ENCODE measurements at regions not wholly inside any gene's neighbourhood (a gene's known extent, or its start where the extent isn't known, plus 50 kb on each side); places are given as distances from the start of the nearest gene placed in this dataset.

GRCh38 chr2:150903461-150903860 is 358.2 kb downstream of the RBM43 start:
- Mint-ChIP-seq H3K4me1 (no peaks in the 10 kb centered on the region), H3K27me3 (peaks cover 3 to 9% of the 10 kb centered on the region in 2 donors), H3K27ac (no peak overlapping the region), H3K4me3 (no peak overlapping the region), H3K9me3 (peaks cover 0 to 8% (median 5%) of the 10 kb centered on the region in 3 donors), H3K36me3 (no peaks in the 10 kb centered on the region)
- H3K9me3 ChIP-seq = no peaks in the 10 kb centered on the region
- DNase-seq = no peak
- no peak for ATAC-seq (replicated peaks in 1 of 4)
- CTCF ChIA-PET = no interaction called here
- H3K36me3 ChIP-seq (ENCODE audit: control insufficient read depth in 2 of 2, extremely low read depth in 1 of 2, insufficient read depth in 1 of 2, low read length in 1 of 2) = no peaks in the 10 kb centered on the region
- H3K4me1 ChIP-seq (ENCODE audit: control insufficient read depth in 1 of 2, extremely low read depth in 1 of 2, insufficient read depth in 2 of 2, low read length in 2 of 2) = no peaks in the 10 kb centered on the region
- POLR2A ChIA-PET = no interaction called here
- no peak overlapping the region for H3K4me3 ChIP-seq (ENCODE audit: control insufficient read depth in 1 of 2, extremely low read depth in 1 of 2, low read length in 1 of 2)
- H3K27ac ChIP-seq (ENCODE audit: low read length) = no peak overlapping the region
- no CpG with 5 or more reads among the region's 3 CpGs for WGBS (ENCODE audit: insufficient coverage)
- no peaks in the 10 kb centered on the region for H3K27me3 ChIP-seq (replicated peaks in 1 of 2; ENCODE audit: control insufficient read depth in 2 of 2, extremely low read depth in 1 of 2, insufficient read depth in 2 of 2, low read length in 1 of 2)

- H3K27ac ChIP-seq (ENCODE audit: low read length) = no peak overlapping the region
- H3K36me3 ChIP-seq (ENCODE audit: control insufficient read depth in 2 of 2, extremely low read depth in 1 of 2, insufficient read depth in 1 of 2, low read length in 1 of 2) = no peaks in the 10 kb centered on the region
- Mint-ChIP-seq H3K27ac (no peak overlapping the region), H3K4me3 (no peak overlapping the region), H3K4me1 (no peaks in the 10 kb centered on the region), H3K27me3 (peaks cover 3 to 9% of the 10 kb centered on the region in 2 donors), H3K9me3 (peaks cover 0 to 8% (median 5%) of the 10 kb centered on the region in 3 donors), H3K36me3 (no peaks in the 10 kb centered on the region)
- no peaks in the 10 kb centered on the region for H3K4me1 ChIP-seq (ENCODE audit: control insufficient read depth in 1 of 2, extremely low read depth in 1 of 2, insufficient read depth in 2 of 2, low read length in 2 of 2)
- ChIA-PET POLR2A (no interaction called here), CTCF (no interaction called here)
- no peak for DNase-seq
- H3K9me3 ChIP-seq = no peaks in the 10 kb centered on the region
- no peak overlapping the region for H3K4me3 ChIP-seq (ENCODE audit: control insufficient read depth in 1 of 2, extremely low read depth in 1 of 2, low read length in 1 of 2)
- H3K27me3 ChIP-seq (replicated peaks in 1 of 2; ENCODE audit: control insufficient read depth in 2 of 2, extremely low read depth in 1 of 2, insufficient read depth in 2 of 2, low read length in 1 of 2) = no peaks in the 10 kb centered on the region
- no peak for ATAC-seq (replicated peaks in 1 of 4)
- WGBS (ENCODE audit: insufficient coverage) = no CpG with 5 or more reads among the region's 1 CpG
Measured at GRCh38 chr2:150903055-150903454, 358.6 kb downstream of the RBM43 start.

GRCh38 chr2:150900913-150901312 is 360.8 kb downstream of the RBM43 start:
- ChIA-PET POLR2A (no interaction called here), CTCF (no interaction called here)
- peaks cover 4 to 6% (median 5%) of the 10 kb centered on the region in 3 donors for H3K9me3 Mint-ChIP-seq
- Histone ChIP-seq H3K9me3 (no peaks in the 10 kb centered on the region), H3K36me3 (ENCODE audit: control insufficient read depth in 2 of 2, extremely low read depth in 1 of 2, insufficient read depth in 1 of 2, low read length in 1 of 2) (no peaks in the 10 kb centered on the region), H3K27ac (ENCODE audit: low read length) (no peak overlapping the region), H3K4me1 (ENCODE audit: control insufficient read depth in 1 of 2, extremely low read depth in 1 of 2, insufficient read depth in 2 of 2, low read length in 2 of 2) (no peaks in the 10 kb centered on the region), H3K27me3 (replicated peaks in 1 of 2; ENCODE audit: control insufficient read depth in 2 of 2, extremely low read depth in 1 of 2, insufficient read depth in 2 of 2, low read length in 1 of 2) (no peaks in the 10 kb centered on the region), H3K4me3 (ENCODE audit: control insufficient read depth in 1 of 2, extremely low read depth in 1 of 2, low read length in 1 of 2) (no peak overlapping the region)
- no peak overlapping the region for H3K27ac Mint-ChIP-seq
- DNase-seq (no peak), ATAC-seq (replicated peaks in 1 of 4) (no peak)
- peaks cover 3 to 9% of the 10 kb centered on the region in 2 donors for H3K27me3 Mint-ChIP-seq
- no peaks in the 10 kb centered on the region for H3K36me3 Mint-ChIP-seq
- WGBS (ENCODE audit: insufficient coverage) = no CpG with 5 or more reads among the region's 1 CpG
- no peaks in the 10 kb centered on the region for H3K4me1 Mint-ChIP-seq
- H3K4me3 Mint-ChIP-seq = no peak overlapping the region

- POLR2A ChIA-PET = no interaction called here
- CTCF ChIA-PET = no interaction called here
- Mint-ChIP-seq H3K27ac (no peak overlapping the region), H3K4me1 (no peaks in the 10 kb centered on the region), H3K9me3 (peaks cover 0 to 4% (median 0%) of the 10 kb centered on the region in 3 donors), H3K27me3 (peaks cover 0 to 3% of the 10 kb centered on the region in 2 donors), H3K36me3 (no peaks in the 10 kb centered on the region), H3K4me3 (no peak overlapping the region)
- no peak for DNase-seq
- H3K36me3 ChIP-seq (ENCODE audit: control insufficient read depth in 2 of 2, extremely low read depth in 1 of 2, insufficient read depth in 1 of 2, low read length in 1 of 2) = no peaks in the 10 kb centered on the region
- ATAC-seq (replicated peaks in 1 of 4) = no peak
- no peak overlapping the region for H3K4me3 ChIP-seq (ENCODE audit: control insufficient read depth in 1 of 2, extremely low read depth in 1 of 2, low read length in 1 of 2)
- no peak overlapping the region for H3K27ac ChIP-seq (ENCODE audit: low read length)
- H3K27me3 ChIP-seq (replicated peaks in 1 of 2; ENCODE audit: control insufficient read depth in 2 of 2, extremely low read depth in 1 of 2, insufficient read depth in 2 of 2, low read length in 1 of 2) = no peaks in the 10 kb centered on the region
- H3K4me1 ChIP-seq (ENCODE audit: control insufficient read depth in 1 of 2, extremely low read depth in 1 of 2, insufficient read depth in 2 of 2, low read length in 2 of 2) = no peaks in the 10 kb centered on the region
- no peaks in the 10 kb centered on the region for H3K9me3 ChIP-seq
- no CpG with 5 or more reads among the region's 1 CpG for WGBS (ENCODE audit: insufficient coverage)
Measured at GRCh38 chr2:150895968-150896367, 365.7 kb downstream of the RBM43 start.

GRCh38 chr2:150889141-150889540 is 372.5 kb downstream of the RBM43 start:
- no CpG with 5 or more reads among the region's 2 CpGs for WGBS (ENCODE audit: insufficient coverage)
- ATAC-seq (replicated peaks in 1 of 4) (no peak), DNase-seq (no peak)
- no peaks in the 10 kb centered on the region for H3K4me1 Mint-ChIP-seq
- Histone ChIP-seq H3K9me3 (no peaks in the 10 kb centered on the region), H3K4me1 (ENCODE audit: control insufficient read depth in 1 of 2, extremely low read depth in 1 of 2, insufficient read depth in 2 of 2, low read length in 2 of 2) (no peaks in the 10 kb centered on the region), H3K36me3 (ENCODE audit: control insufficient read depth in 2 of 2, extremely low read depth in 1 of 2, insufficient read depth in 1 of 2, low read length in 1 of 2) (no peaks in the 10 kb centered on the region), H3K27me3 (replicated peaks in 1 of 2; ENCODE audit: control insufficient read depth in 2 of 2, extremely low read depth in 1 of 2, insufficient read depth in 2 of 2, low read length in 1 of 2) (no peaks in the 10 kb centered on the region), H3K27ac (ENCODE audit: low read length) (no peak overlapping the region), H3K4me3 (ENCODE audit: control insufficient read depth in 1 of 2, extremely low read depth in 1 of 2, low read length in 1 of 2) (no peak overlapping the region)
- POLR2A ChIA-PET = no interaction called here
- CTCF ChIA-PET = no interaction called here
- H3K36me3 Mint-ChIP-seq = no peaks in the 10 kb centered on the region
- H3K9me3 Mint-ChIP-seq = peaks cover 0 to 4% (median 0%) of the 10 kb centered on the region in 3 donors
- peaks cover 0 to 17% of the 10 kb centered on the region in 2 donors for H3K27me3 Mint-ChIP-seq
- no peak overlapping the region for H3K27ac Mint-ChIP-seq
- H3K4me3 Mint-ChIP-seq = no peak overlapping the region

- Histone ChIP-seq H3K4me3 (ENCODE audit: control insufficient read depth in 1 of 2, extremely low read depth in 1 of 2, low read length in 1 of 2) (no peak overlapping the region), H3K27ac (ENCODE audit: low read length) (no peak overlapping the region), H3K9me3 (no peaks in the 10 kb centered on the region), H3K27me3 (replicated peaks in 1 of 2; ENCODE audit: control insufficient read depth in 2 of 2, extremely low read depth in 1 of 2, insufficient read depth in 2 of 2, low read length in 1 of 2) (no peaks in the 10 kb centered on the region), H3K4me1 (ENCODE audit: control insufficient read depth in 1 of 2, extremely low read depth in 1 of 2, insufficient read depth in 2 of 2, low read length in 2 of 2) (no peaks in the 10 kb centered on the region), H3K36me3 (ENCODE audit: control insufficient read depth in 2 of 2, extremely low read depth in 1 of 2, insufficient read depth in 1 of 2, low read length in 1 of 2) (no peaks in the 10 kb centered on the region)
- no peaks in the 10 kb centered on the region for H3K36me3 Mint-ChIP-seq
- H3K27me3 Mint-ChIP-seq = peaks cover 0 to 17% of the 10 kb centered on the region in 2 donors
- ChIA-PET POLR2A (no interaction called here), CTCF (no interaction called here)
- no peaks in the 10 kb centered on the region for H3K4me1 Mint-ChIP-seq
- DNase-seq (no peak), ATAC-seq (replicated peaks in 1 of 4) (no peak)
- no peak overlapping the region for H3K27ac Mint-ChIP-seq
- H3K4me3 Mint-ChIP-seq = no peak overlapping the region
- H3K9me3 Mint-ChIP-seq = peaks cover 0 to 4% (median 0%) of the 10 kb centered on the region in 3 donors
Measured at GRCh38 chr2:150888337-150888736, 373.3 kb downstream of the RBM43 start.

- Mint-ChIP-seq H3K4me1 (no peaks in the 10 kb centered on the region), H3K4me3 (no peak overlapping the region), H3K27ac (no peak overlapping the region), H3K9me3 (peaks cover 0 to 4% (median 0%) of the 10 kb centered on the region in 3 donors), H3K27me3 (peaks cover 0 to 17% of the 10 kb centered on the region in 2 donors), H3K36me3 (no peaks in the 10 kb centered on the region)
- no peak for DNase-seq
- Histone ChIP-seq H3K4me1 (ENCODE audit: control insufficient read depth in 1 of 2, extremely low read depth in 1 of 2, insufficient read depth in 2 of 2, low read length in 2 of 2) (no peaks in the 10 kb centered on the region), H3K9me3 (no peaks in the 10 kb centered on the region), H3K27me3 (replicated peaks in 1 of 2; ENCODE audit: control insufficient read depth in 2 of 2, extremely low read depth in 1 of 2, insufficient read depth in 2 of 2, low read length in 1 of 2) (no peaks in the 10 kb centered on the region), H3K4me3 (ENCODE audit: control insufficient read depth in 1 of 2, extremely low read depth in 1 of 2, low read length in 1 of 2) (no peak overlapping the region), H3K36me3 (ENCODE audit: control insufficient read depth in 2 of 2, extremely low read depth in 1 of 2, insufficient read depth in 1 of 2, low read length in 1 of 2) (no peaks in the 10 kb centered on the region), H3K27ac (ENCODE audit: low read length) (no peak overlapping the region)
- ChIA-PET CTCF (no interaction called here), POLR2A (no interaction called here)
- ATAC-seq (replicated peaks in 1 of 4) = no peak
- WGBS (ENCODE audit: insufficient coverage) = 0% methylated on average over 1 of the region's 3 CpGs
Measured at GRCh38 chr2:150887926-150888325, 373.7 kb downstream of the RBM43 start.

Data from T-cell (primary cell).